ENCODE measurements at regions not wholly inside any gene's neighbourhood (a gene's known extent, or its start where the extent isn't known, plus 50 kb on each side); places are given as distances from the start of the nearest gene placed in this dataset.

- no peak overlapping the region for H3K9ac ChIP-seq (ENCODE audit: low read depth in 1 of 2, low read length in 2 of 2)
- TF ChIP-seq RXRA (IDR thresholded peaks at IDR 0.05) (no peak), TAF1 (conservative IDR thresholded peaks at IDR 0.05) (no peak), GABPA (IDR thresholded peaks at IDR 0.05 in 1 of 2, conservative IDR thresholded peaks at IDR 0.05 in 1 of 2) (no peak), HNF4G (IDR thresholded peaks at IDR 0.05) (no peak), JUND (IDR thresholded peaks at IDR 0.05) (no peak), ATF3 (IDR thresholded peaks at IDR 0.05) (no peak), NR2F2 (IDR thresholded peaks at IDR 0.05) (no peak), RAD21 (IDR thresholded peaks at IDR 0.05) (no peak), FOXA2 (IDR thresholded peaks at IDR 0.05) (no peak), YY1 (IDR thresholded peaks at IDR 0.05) (no peak), EGR1 (IDR thresholded peaks at IDR 0.05; ENCODE audit: low read depth in 2 of 2) (no peak), SP1 (IDR thresholded peaks at IDR 0.05) (no peak), HNF4A (conservative IDR thresholded peaks at IDR 0.05) (no peak), FOXA1 (IDR thresholded peaks at IDR 0.05) (no peak), REST (IDR thresholded peaks at IDR 0.05) (no peak)
- TF ChIP-seq, protein P1, sequence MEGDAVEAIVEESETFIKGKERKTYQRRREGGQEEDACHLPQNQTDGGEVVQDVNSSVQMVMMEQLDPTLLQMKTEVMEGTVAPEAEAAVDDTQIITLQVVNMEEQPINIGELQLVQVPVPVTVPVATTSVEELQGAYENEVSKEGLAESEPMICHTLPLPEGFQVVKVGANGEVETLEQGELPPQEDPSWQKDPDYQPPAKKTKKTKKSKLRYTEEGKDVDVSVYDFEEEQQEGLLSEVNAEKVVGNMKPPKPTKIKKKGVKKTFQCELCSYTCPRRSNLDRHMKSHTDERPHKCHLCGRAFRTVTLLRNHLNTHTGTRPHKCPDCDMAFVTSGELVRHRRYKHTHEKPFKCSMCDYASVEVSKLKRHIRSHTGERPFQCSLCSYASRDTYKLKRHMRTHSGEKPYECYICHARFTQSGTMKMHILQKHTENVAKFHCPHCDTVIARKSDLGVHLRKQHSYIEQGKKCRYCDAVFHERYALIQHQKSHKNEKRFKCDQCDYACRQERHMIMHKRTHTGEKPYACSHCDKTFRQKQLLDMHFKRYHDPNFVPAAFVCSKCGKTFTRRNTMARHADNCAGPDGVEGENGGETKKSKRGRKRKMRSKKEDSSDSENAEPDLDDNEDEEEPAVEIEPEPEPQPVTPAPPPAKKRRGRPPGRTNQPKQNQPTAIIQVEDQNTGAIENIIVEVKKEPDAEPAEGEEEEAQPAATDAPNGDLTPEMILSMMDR (IDR thresholded peaks at IDR 0.05; ENCODE audit: low read depth, low read length, missing input control), result no peak
- TF ChIP-seq, protein P2, sequence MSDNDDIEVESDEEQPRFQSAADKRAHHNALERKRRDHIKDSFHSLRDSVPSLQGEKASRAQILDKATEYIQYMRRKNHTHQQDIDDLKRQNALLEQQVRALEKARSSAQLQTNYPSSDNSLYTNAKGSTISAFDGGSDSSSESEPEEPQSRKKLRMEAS (IDR thresholded peaks at IDR 0.05), result no peak
- TF ChIP-seq, protein P3, sequence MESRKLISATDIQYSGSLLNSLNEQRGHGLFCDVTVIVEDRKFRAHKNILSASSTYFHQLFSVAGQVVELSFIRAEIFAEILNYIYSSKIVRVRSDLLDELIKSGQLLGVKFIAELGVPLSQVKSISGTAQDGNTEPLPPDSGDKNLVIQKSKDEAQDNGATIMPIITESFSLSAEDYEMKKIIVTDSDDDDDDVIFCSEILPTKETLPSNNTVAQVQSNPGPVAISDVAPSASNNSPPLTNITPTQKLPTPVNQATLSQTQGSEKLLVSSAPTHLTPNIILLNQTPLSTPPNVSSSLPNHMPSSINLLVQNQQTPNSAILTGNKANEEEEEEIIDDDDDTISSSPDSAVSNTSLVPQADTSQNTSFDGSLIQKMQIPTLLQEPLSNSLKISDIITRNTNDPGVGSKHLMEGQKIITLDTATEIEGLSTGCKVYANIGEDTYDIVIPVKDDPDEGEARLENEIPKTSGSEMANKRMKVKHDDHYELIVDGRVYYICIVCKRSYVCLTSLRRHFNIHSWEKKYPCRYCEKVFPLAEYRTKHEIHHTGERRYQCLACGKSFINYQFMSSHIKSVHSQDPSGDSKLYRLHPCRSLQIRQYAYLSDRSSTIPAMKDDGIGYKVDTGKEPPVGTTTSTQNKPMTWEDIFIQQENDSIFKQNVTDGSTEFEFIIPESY (IDR thresholded peaks at IDR 0.05), result no peak
These were observed 73.6 kb downstream of the KCNJ2 start for GRCh38 chr17:70242781-70243437.

More at GRCh38 chr17:70242781-70243437, 73.6 kb downstream of the KCNJ2 start:
- H3K9me3 ChIP-seq (ENCODE audit: control insufficient read depth in 4 of 4, low read length in 3 of 4), result no peaks in the 10 kb centered on the region
- 64% methylated on average over 7 of the region's 7 CpGs for WGBS
- H3K27ac ChIP-seq (ENCODE audit: low read depth in 1 of 2, low read length in 2 of 2), result no peak overlapping the region
- no peaks in the 10 kb centered on the region for H3K36me3 ChIP-seq (ENCODE audit: control insufficient read depth in 4 of 4, insufficient read depth in 3 of 4, low read depth in 1 of 4, low read length in 3 of 4)
- H3K27me3 ChIP-seq (ENCODE audit: control insufficient read depth in 4 of 4, insufficient read depth in 4 of 4, low read length in 3 of 4), result peaks cover 0 to 15% (median 2%) of the 10 kb centered on the region in 4 donors
- no peaks in the 10 kb centered on the region for H3K4me1 ChIP-seq (ENCODE audit: control insufficient read depth in 4 of 4, insufficient read depth in 4 of 4, low read length in 3 of 4)
- DNase-seq (ENCODE audit: low spot score), result no peak
- no peak overlapping the region for H3K4me3 ChIP-seq (ENCODE audit: low read depth in 1 of 3, low read length in 3 of 3)

All from liver (tissue), 8 donors.